ENCODE measurements at regions not wholly inside any gene's neighbourhood (a gene's known extent, or its start where the extent isn't known, plus 50 kb on each side); places are given as distances from the start of the nearest gene placed in this dataset. TPM values are rescaled to one million over a fixed set of nuclear protein-coding genes. Genes with fewer than 3 reads are reported as not detected.

- no peak overlapping the region for H3K27ac ChIP-seq (ENCODE audit: low read depth, low read length)
- H3K36me3 ChIP-seq (ENCODE audit: control insufficient read depth, insufficient read depth, low read length), result no peaks in the 10 kb centered on the region
- peaks cover 12% of the 10 kb centered on the region for H3K4me1 ChIP-seq (ENCODE audit: control insufficient read depth, insufficient read depth, low read length)
- DNase-seq (ENCODE audit: low read depth in 4 of 6, low spot score in 6 of 6), result peak in 1 of 6 donors; percentile 31
- no peaks in the 10 kb centered on the region for H3K9me3 ChIP-seq (ENCODE audit: control insufficient read depth, insufficient read depth, low read length)
- 60% methylated on average over 3 of the region's 3 CpGs for WGBS (ENCODE audit: insufficient coverage)
- no peak overlapping the region for H3K4me3 ChIP-seq (ENCODE audit: low read depth, low read length)
- H3K27me3 ChIP-seq (ENCODE audit: control insufficient read depth, insufficient read depth, low read length), result peaks cover 2% of the 10 kb centered on the region
These were observed 55.3 kb upstream of the BMAL1 start for GRCh38 chr11:13222285-13222684.

GRCh38 chr11:13223112-13223511 lies 54.5 kb upstream of the BMAL1 start:
- H3K9me3 ChIP-seq (ENCODE audit: control insufficient read depth, insufficient read depth, low read length), result no peaks in the 10 kb centered on the region
- H3K4me1 ChIP-seq (ENCODE audit: control insufficient read depth, insufficient read depth, low read length), result peaks cover 12% of the 10 kb centered on the region
- peaks cover 2% of the 10 kb centered on the region for H3K27me3 ChIP-seq (ENCODE audit: control insufficient read depth, insufficient read depth, low read length)
- no peaks in the 10 kb centered on the region for H3K36me3 ChIP-seq (ENCODE audit: control insufficient read depth, insufficient read depth, low read length)
- no peak overlapping the region for H3K4me3 ChIP-seq (ENCODE audit: low read depth, low read length)
- no peak overlapping the region for H3K27ac ChIP-seq (ENCODE audit: low read depth, low read length)
- no peak for DNase-seq (ENCODE audit: low read depth in 4 of 6, low spot score in 6 of 6)
- 44% methylated on average over 2 of the region's 5 CpGs for WGBS (ENCODE audit: insufficient coverage)

- no peaks in the 10 kb centered on the region for H3K36me3 ChIP-seq (ENCODE audit: control insufficient read depth, insufficient read depth, low read length)
- no peak overlapping the region for H3K27ac ChIP-seq (ENCODE audit: low read depth, low read length)
- no CpG with 5 or more reads among the region's 1 CpG for WGBS (ENCODE audit: insufficient coverage)
- no peak overlapping the region for H3K4me3 ChIP-seq (ENCODE audit: low read depth, low read length)
- peaks cover 2% of the 10 kb centered on the region for H3K27me3 ChIP-seq (ENCODE audit: control insufficient read depth, insufficient read depth, low read length)
- peaks cover 15% of the 10 kb centered on the region for H3K4me1 ChIP-seq (ENCODE audit: control insufficient read depth, insufficient read depth, low read length)
- no peak for DNase-seq (ENCODE audit: low read depth in 4 of 6, low spot score in 6 of 6)
- H3K9me3 ChIP-seq (ENCODE audit: control insufficient read depth, insufficient read depth, low read length), result no peaks in the 10 kb centered on the region
These were observed 53.3 kb upstream of the BMAL1 start for GRCh38 chr11:13224324-13224723.

GRCh38 chr11:13225038-13226001 lies 52.3 kb upstream of the BMAL1 start:
- H3K36me3 ChIP-seq (ENCODE audit: control insufficient read depth, insufficient read depth, low read length), result no peaks in the 10 kb centered on the region
- 92% methylated on average over 5 of the region's 10 CpGs for WGBS (ENCODE audit: insufficient coverage)
- no peak overlapping the region for H3K27ac ChIP-seq (ENCODE audit: low read depth, low read length)
- H3K4me3 ChIP-seq (ENCODE audit: low read depth, low read length), result no peak overlapping the region
- peaks cover 15% of the 10 kb centered on the region for H3K4me1 ChIP-seq (ENCODE audit: control insufficient read depth, insufficient read depth, low read length)
- DNase-seq (ENCODE audit: low read depth in 4 of 6, low spot score in 6 of 6), result no peak
- peaks cover 2% of the 10 kb centered on the region for H3K27me3 ChIP-seq (ENCODE audit: control insufficient read depth, insufficient read depth, low read length)
- no peaks in the 10 kb centered on the region for H3K9me3 ChIP-seq (ENCODE audit: control insufficient read depth, insufficient read depth, low read length)

- Histone ChIP-seq H3K27ac (ENCODE audit: low read depth, low read length) (no peak overlapping the region), H3K4me3 (ENCODE audit: low read depth, low read length) (no peak overlapping the region), H3K27me3 (ENCODE audit: control insufficient read depth, insufficient read depth, low read length) (peaks cover 2% of the 10 kb centered on the region), H3K9me3 (ENCODE audit: control insufficient read depth, insufficient read depth, low read length) (no peaks in the 10 kb centered on the region), H3K4me1 (ENCODE audit: control insufficient read depth, insufficient read depth, low read length) (peaks cover 7% of the 10 kb centered on the region), H3K36me3 (ENCODE audit: control insufficient read depth, insufficient read depth, low read length) (no peaks in the 10 kb centered on the region)
- no peak for DNase-seq (ENCODE audit: low read depth in 4 of 6, low spot score in 6 of 6)
- whole genome bisulfite sequencing (ENCODE audit: insufficient coverage), result 87% methylated on average over 2 of the region's 4 CpGs
These were observed 49.8 kb upstream of the BMAL1 start for GRCh38 chr11:13227676-13228255.

Small RNAs in the stretch of these regions (small RNA-seq; reads per million reads assigned to genes)
- not detected for gene AC022878.1 (ENCODE audit: low replicate concordance)

Measured in spinal cord (tissue), 10 donors.